OCI-LY7 (cell line): ENCODE measurements at regions not wholly inside any gene's neighbourhood (a gene's known extent, or its start where the extent isn't known, plus 50 kb on each side); places are given as distances from the start of the nearest gene placed in this dataset.

ENCODE experiments used
- BruUV-seq: library from RNA; stranded (reverse); fragments of 400-500 nt; replicated peaks from 2 replicates; lab custom pipeline; 2021; lab: Mats Ljungman, UMichigan
- CTCF ChIA-PET: fragments of 300-600 bp; sonication (Branson Sonifier 250); formaldehyde crosslinking; loops from one replicate; lab custom pipeline; 2022; ENCODE audit warnings: antibody characterized with exemption; ENCODE audit not compliant: unreplicated experiment; lab: Charles Lee
- POLR2A ChIA-PET: fragments of 300-600 bp; sonication (Branson Sonifier 250); formaldehyde crosslinking; loops from one replicate; lab custom pipeline; 2022; ENCODE audit warnings: antibody characterized with exemption; lab: Charles Lee
- DNase-seq: peaks from one replicate; pipeline ENCODE4 v3.0.0-alpha.2; 2015; ENCODE audit warnings: low spot score
- H2AFZ ChIP-seq: fragments of 200-600 bp; sonication (generic), shearing (Covaris generic); 2 replicates; pipeline ENCODE4 v1.6.1; 2014; ENCODE audit warnings: mild to moderate bottlenecking, antibody characterized with exemption, low read length, moderate library complexity
- H3K27ac ChIP-seq: fragments of 200-600 bp; sonication (generic); 2 replicates; pipeline ENCODE4 v1.5.1; 2014; ENCODE audit warnings: mixed run types, low read depth, mild to moderate bottlenecking, moderate library complexity, low read length, inconsistent platforms; ENCODE audit not compliant: poor library complexity, severe bottlenecking
- H3K36me3 ChIP-seq: fragments of 200-600 bp; sonication (generic); 2 replicates; pipeline ENCODE4 v1.6.1; 2014; ENCODE audit warnings: mild to moderate bottlenecking, antibody characterized with exemption, low read length, moderate library complexity, mixed read lengths; ENCODE audit not compliant: insufficient read depth
- H3K4me1 ChIP-seq: fragments of 200-600 bp; sonication (generic); 2 replicates; pipeline ENCODE4 v1.5.1; 2014; ENCODE audit warnings: mild to moderate bottlenecking, low read length; ENCODE audit not compliant: insufficient read depth, poor library complexity, severe bottlenecking
- H3K4me2 ChIP-seq: fragments of 200-600 bp; sonication (generic); 2 replicates; pipeline ENCODE4 v1.6.1; 2014; ENCODE audit warnings: mild to moderate bottlenecking, low read length
- H3K4me3 ChIP-seq: fragments of 200-600 bp; sonication (generic); 2 replicates; pipeline ENCODE4 v1.5.1; 2014; ENCODE audit warnings: mild to moderate bottlenecking, low read depth, low read length; ENCODE audit not compliant: poor library complexity, severe bottlenecking
- H3K79me2 ChIP-seq: fragments of 200-600 bp; sonication (generic); 2 replicates; pipeline ENCODE4 v1.6.1; 2016; ENCODE audit warnings: low read depth, mild to moderate bottlenecking, low read length, moderate library complexity, mixed read lengths; ENCODE audit not compliant: insufficient read depth
- H3K9me2 ChIP-seq: fragments of 200-600 bp; sonication (generic); 2 replicates; pipeline ENCODE4 v1.6.1; 2016; ENCODE audit warnings: mild to moderate bottlenecking, low read length, mixed read lengths; ENCODE audit not compliant: insufficient read depth
- H3K9me3 ChIP-seq: fragments of 200-600 bp; sonication (generic); 2 replicates; pipeline ENCODE4 v1.6.1; 2014; ENCODE audit warnings: mild to moderate bottlenecking, mixed run types, low read length, mixed read lengths
- H4K20me1 ChIP-seq: fragments of 200-600 bp; sonication (generic); 2 replicates; pipeline ENCODE4 v1.6.1; 2014; ENCODE audit warnings: mild to moderate bottlenecking, antibody characterized with exemption, low read length, moderate library complexity, mixed read lengths; ENCODE audit not compliant: insufficient read depth
- EZH2phosphoT487 ChIP-seq: fragments of 200-600 bp; sonication (generic); IDR thresholded peaks from 2 replicates; pipeline ENCODE4 v1.6.1; 2018; ENCODE audit warnings: low read depth, borderline replicate concordance, mild to moderate bottlenecking, mixed run types, antibody characterized with exemption, low read length, moderate library complexity, mixed read lengths
- intact Hi-C: fragments of 100-400 bp; cut with micrococcal nuclease; formaldehyde crosslinking; loops from one replicate; pipeline ENCODE4 v1.10.0; 2022; ENCODE audit not compliant: unreplicated experiment
- TF ChIP-seq, protein P1 (sequence below): fragments of 200-600 bp; sonication (generic); conservative IDR thresholded peaks from 2 replicates; pipeline ENCODE4 v1.5.1; 2014; ENCODE audit warnings: mild to moderate bottlenecking, antibody characterized with exemption, low read length, moderate library complexity, mixed read lengths

DNA sequence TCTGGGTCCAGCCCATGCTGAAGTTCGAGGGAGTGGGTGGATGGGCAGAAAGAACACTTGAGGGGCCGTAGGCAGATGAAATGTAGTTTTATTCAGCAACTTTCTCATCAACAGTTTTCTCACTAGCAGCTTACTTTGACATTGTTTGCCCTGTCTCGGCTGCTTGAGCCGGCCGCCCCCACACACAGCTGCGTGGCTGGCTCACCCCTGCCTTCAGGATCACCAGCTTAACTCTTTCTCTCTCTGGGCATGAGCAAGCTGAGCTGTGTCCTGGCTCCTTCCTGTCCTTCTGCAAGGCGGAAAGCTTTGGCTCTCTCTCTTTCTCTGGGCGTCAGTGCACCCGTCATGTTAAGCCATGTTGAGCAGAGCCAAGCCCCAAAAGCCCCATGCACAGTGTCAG lies 104.4 kb upstream of the GNG12 start:
- no peak overlapping the region for H3K4me3 ChIP-seq
- no peak overlapping the region for H3K4me2 ChIP-seq
- H4K20me1 ChIP-seq: no peaks in the 10 kb centered on the region
- no peaks in the 10 kb centered on the region for H3K79me2 ChIP-seq
- no peaks in the 10 kb centered on the region for H3K36me3 ChIP-seq
- intact Hi-C loops: no loop called here
- H3K9me3 ChIP-seq: no peaks in the 10 kb centered on the region
- H3K9me2 ChIP-seq: no peaks in the 10 kb centered on the region
- no peak overlapping the region for H3K27ac ChIP-seq
- no peak overlapping the region for H2AFZ ChIP-seq
- DNase-seq: no peak
- no TSS peak for BruUV-seq
- CTCF ChIA-PET: no interaction called here
- no peak for TF ChIP-seq EZH2phosphoT487
- TF ChIP-seq, protein P1, sequence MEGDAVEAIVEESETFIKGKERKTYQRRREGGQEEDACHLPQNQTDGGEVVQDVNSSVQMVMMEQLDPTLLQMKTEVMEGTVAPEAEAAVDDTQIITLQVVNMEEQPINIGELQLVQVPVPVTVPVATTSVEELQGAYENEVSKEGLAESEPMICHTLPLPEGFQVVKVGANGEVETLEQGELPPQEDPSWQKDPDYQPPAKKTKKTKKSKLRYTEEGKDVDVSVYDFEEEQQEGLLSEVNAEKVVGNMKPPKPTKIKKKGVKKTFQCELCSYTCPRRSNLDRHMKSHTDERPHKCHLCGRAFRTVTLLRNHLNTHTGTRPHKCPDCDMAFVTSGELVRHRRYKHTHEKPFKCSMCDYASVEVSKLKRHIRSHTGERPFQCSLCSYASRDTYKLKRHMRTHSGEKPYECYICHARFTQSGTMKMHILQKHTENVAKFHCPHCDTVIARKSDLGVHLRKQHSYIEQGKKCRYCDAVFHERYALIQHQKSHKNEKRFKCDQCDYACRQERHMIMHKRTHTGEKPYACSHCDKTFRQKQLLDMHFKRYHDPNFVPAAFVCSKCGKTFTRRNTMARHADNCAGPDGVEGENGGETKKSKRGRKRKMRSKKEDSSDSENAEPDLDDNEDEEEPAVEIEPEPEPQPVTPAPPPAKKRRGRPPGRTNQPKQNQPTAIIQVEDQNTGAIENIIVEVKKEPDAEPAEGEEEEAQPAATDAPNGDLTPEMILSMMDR: no peak
- H3K4me1 ChIP-seq: no peaks in the 10 kb centered on the region
- POLR2A ChIA-PET: interaction anchor here (1.2 kb wide), 1 partner anchor 12 kb away, joined by 3 read pairs; no protein-coding TSS in a partner anchor

- Histone ChIP-seq H3K4me3 (no peak overlapping the region), H3K79me2 (no peaks in the 10 kb centered on the region), H3K36me3 (no peaks in the 10 kb centered on the region), H3K9me2 (no peaks in the 10 kb centered on the region), H2AFZ (no peak overlapping the region), H4K20me1 (no peaks in the 10 kb centered on the region), H3K4me1 (no peaks in the 10 kb centered on the region), H3K4me2 (no peak overlapping the region), H3K27ac (no peak overlapping the region), H3K9me3 (no peaks in the 10 kb centered on the region)
- intact Hi-C loops: no loop called here
- ChIA-PET POLR2A (interaction anchor here (1.2 kb wide), 1 partner anchor 12 kb away, joined by 3 read pairs; no protein-coding TSS in a partner anchor), CTCF (no interaction called here)
- no peak for DNase-seq
- TF ChIP-seq, protein P1: no peak
- TF ChIP-seq EZH2phosphoT487: no peak
- no TSS peak for BruUV-seq
These were observed 103.7 kb upstream of the GNG12 start for GRCh38 chr1:67937010-67937409.

GRCh38 chr1:67935560-67935959 lies 102.3 kb upstream of the GNG12 start:
- Histone ChIP-seq H3K27ac (no peak overlapping the region), H3K4me2 (no peak overlapping the region), H2AFZ (no peak overlapping the region), H3K4me1 (no peaks in the 10 kb centered on the region), H3K9me3 (no peaks in the 10 kb centered on the region), H4K20me1 (no peaks in the 10 kb centered on the region), H3K4me3 (no peak overlapping the region), H3K36me3 (no peaks in the 10 kb centered on the region), H3K79me2 (no peaks in the 10 kb centered on the region), H3K9me2 (no peaks in the 10 kb centered on the region)
- ChIA-PET POLR2A (interaction anchor here (0.5 to 1.2 kb wide), 2 partner anchors 8 to 319 kb away, joined by 3 to 6 read pairs; no protein-coding TSS in a partner anchor), CTCF (no interaction called here)
- DNase-seq: no peak
- no TSS peak for BruUV-seq
- no peak for TF ChIP-seq EZH2phosphoT487
- TF ChIP-seq, protein P1: no peak
- intact Hi-C loops: no loop called here
